ENCODE measurements at regions not wholly inside any gene's neighbourhood (a gene's known extent, or its start where the extent isn't known, plus 50 kb on each side); places are given as distances from the start of the nearest gene placed in this dataset.

- TF ChIP-seq GABPA (IDR thresholded peaks at IDR 0.05 in 1 of 2, conservative IDR thresholded peaks at IDR 0.05 in 1 of 2), result no peak
- no peak for TF ChIP-seq TAF1 (conservative IDR thresholded peaks at IDR 0.05)
- TF ChIP-seq CTCF (IDR thresholded peaks at IDR 0.05; ENCODE audit: low read depth, low read length, missing input control), result no peak
- no peak for TF ChIP-seq SP1 (IDR thresholded peaks at IDR 0.05)
- no peak for TF ChIP-seq RAD21 (IDR thresholded peaks at IDR 0.05)
- no peak for TF ChIP-seq RXRA (IDR thresholded peaks at IDR 0.05)
- no peak for TF ChIP-seq MAX (IDR thresholded peaks at IDR 0.05)
- no peak for TF ChIP-seq JUND (IDR thresholded peaks at IDR 0.05)
- TF ChIP-seq, protein P1, sequence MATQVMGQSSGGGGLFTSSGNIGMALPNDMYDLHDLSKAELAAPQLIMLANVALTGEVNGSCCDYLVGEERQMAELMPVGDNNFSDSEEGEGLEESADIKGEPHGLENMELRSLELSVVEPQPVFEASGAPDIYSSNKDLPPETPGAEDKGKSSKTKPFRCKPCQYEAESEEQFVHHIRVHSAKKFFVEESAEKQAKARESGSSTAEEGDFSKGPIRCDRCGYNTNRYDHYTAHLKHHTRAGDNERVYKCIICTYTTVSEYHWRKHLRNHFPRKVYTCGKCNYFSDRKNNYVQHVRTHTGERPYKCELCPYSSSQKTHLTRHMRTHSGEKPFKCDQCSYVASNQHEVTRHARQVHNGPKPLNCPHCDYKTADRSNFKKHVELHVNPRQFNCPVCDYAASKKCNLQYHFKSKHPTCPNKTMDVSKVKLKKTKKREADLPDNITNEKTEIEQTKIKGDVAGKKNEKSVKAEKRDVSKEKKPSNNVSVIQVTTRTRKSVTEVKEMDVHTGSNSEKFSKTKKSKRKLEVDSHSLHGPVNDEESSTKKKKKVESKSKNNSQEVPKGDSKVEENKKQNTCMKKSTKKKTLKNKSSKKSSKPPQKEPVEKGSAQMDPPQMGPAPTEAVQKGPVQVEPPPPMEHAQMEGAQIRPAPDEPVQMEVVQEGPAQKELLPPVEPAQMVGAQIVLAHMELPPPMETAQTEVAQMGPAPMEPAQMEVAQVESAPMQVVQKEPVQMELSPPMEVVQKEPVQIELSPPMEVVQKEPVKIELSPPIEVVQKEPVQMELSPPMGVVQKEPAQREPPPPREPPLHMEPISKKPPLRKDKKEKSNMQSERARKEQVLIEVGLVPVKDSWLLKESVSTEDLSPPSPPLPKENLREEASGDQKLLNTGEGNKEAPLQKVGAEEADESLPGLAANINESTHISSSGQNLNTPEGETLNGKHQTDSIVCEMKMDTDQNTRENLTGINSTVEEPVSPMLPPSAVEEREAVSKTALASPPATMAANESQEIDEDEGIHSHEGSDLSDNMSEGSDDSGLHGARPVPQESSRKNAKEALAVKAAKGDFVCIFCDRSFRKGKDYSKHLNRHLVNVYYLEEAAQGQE (IDR thresholded peaks at IDR 0.05), result no peak
- no peak for TF ChIP-seq ATF3 (IDR thresholded peaks at IDR 0.05)
- TF ChIP-seq EGR1 (IDR thresholded peaks at IDR 0.05; ENCODE audit: low read depth in 2 of 2), result no peak
- TF ChIP-seq NR2F2 (IDR thresholded peaks at IDR 0.05), result no peak
- no peak for TF ChIP-seq YY1 (IDR thresholded peaks at IDR 0.05)
- no peak for TF ChIP-seq HNF4G (IDR thresholded peaks at IDR 0.05)
These were observed 52.9 kb upstream of the CACUL1 start for GRCh38 chr10:118807512-118808305.
